ENCODE measurements at regions not wholly inside any gene's neighbourhood (a gene's known extent, or its start where the extent isn't known, plus 50 kb on each side); places are given as distances from the start of the nearest gene placed in this dataset.
"Not testable (repeated sequence)": the region's sequence is repeated elsewhere in the genome, so short reads cannot be mapped to it uniquely, and the experiment has no call there.

DNA sequence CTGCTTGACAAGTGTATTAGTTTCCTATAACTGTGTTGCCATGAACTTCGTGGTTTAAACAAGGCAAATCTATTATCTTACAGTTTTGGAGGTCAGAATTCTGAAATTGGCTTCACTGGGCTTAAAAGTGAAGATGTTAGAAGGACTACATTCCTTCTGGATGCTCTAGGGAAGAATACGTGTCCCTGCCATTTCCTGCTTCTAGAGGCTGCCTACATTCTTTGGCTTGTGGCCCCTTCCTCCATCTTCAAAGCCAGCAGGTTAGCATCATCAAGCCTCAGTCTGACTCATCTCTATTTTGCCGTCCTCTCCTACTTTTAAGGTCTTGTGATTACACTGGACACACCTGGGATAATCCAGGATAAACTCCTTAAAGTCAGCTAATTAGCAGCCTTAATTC is 327.7 kb downstream of the SATB1 start:
- Histone ChIP-seq H3K9me3 (ENCODE audit: low read length) (peaks cover 3% of the 10 kb centered on the region), H3K27me3 (ENCODE audit: insufficient read depth, low read length) (no peaks in the 10 kb centered on the region), H3K36me3 (ENCODE audit: insufficient read depth, low read length) (no peaks in the 10 kb centered on the region), H3K4me1 (ENCODE audit: insufficient read depth, low read length) (peaks cover under 1% of the 10 kb centered on the region), H2AFZ (ENCODE audit: low read depth, low read length) (no peak overlapping the region), H3K4me3 (ENCODE audit: low read length) (no peak overlapping the region)

DNA sequence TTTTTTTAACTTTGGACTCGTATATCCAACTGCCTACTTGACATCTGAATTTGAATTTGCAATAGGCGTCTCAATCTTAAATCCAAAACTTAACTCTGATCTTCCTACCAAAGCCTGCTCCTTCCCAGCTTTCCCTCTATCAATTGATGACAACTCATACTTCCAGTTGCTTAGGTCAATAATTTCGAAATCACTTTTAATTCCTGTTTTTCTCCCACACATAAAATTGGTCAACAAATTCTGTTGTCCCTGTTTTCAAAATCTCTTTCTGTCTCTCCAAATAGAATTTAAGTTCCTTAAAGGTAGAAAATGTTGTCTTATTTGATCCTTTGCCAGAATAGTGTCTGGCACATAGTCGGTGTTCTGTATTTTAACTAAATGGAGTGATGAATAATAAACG is 332.4 kb downstream of the SATB1 start:
- Histone ChIP-seq H2AFZ (ENCODE audit: low read depth, low read length) (no peak overlapping the region), H3K27me3 (ENCODE audit: insufficient read depth, low read length) (peaks cover 4% of the 10 kb centered on the region), H3K36me3 (ENCODE audit: insufficient read depth, low read length) (no peaks in the 10 kb centered on the region), H3K4me3 (ENCODE audit: low read length) (no peak overlapping the region), H3K4me1 (ENCODE audit: insufficient read depth, low read length) (no peaks in the 10 kb centered on the region), H3K9me3 (ENCODE audit: low read length) (peaks cover 3% of the 10 kb centered on the region)

DNA sequence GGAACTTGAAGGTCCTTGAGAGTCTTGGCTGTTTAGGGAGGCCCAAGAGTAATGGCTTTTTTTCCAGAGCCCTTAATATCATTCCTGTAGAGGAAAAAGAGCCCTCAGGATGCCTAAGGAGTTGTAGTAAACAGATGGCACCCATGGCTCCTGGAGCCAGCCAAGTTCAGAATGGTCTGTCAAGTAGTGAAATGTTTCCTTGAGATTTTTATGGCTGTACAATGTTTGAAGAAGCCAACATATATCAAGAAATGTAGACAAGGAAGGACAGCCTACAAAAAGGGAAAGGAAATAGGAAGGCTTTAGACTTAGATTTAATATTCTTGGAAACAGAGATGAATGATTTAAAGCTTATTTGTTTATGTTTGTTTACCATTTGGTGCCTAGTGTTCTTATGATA is 334.8 kb downstream of the SATB1 start:
- no peaks in the 10 kb centered on the region for H3K36me3 ChIP-seq (ENCODE audit: insufficient read depth, low read length)
- peaks cover 5% of the 10 kb centered on the region for H3K27me3 ChIP-seq (ENCODE audit: insufficient read depth, low read length)
- no peak overlapping the region for H2AFZ ChIP-seq (ENCODE audit: low read depth, low read length)
- H3K9me3 ChIP-seq (ENCODE audit: low read length) = no peaks in the 10 kb centered on the region
- no peaks in the 10 kb centered on the region for H3K4me1 ChIP-seq (ENCODE audit: insufficient read depth, low read length)
- no peak overlapping the region for H3K4me3 ChIP-seq (ENCODE audit: low read length)

DNA sequence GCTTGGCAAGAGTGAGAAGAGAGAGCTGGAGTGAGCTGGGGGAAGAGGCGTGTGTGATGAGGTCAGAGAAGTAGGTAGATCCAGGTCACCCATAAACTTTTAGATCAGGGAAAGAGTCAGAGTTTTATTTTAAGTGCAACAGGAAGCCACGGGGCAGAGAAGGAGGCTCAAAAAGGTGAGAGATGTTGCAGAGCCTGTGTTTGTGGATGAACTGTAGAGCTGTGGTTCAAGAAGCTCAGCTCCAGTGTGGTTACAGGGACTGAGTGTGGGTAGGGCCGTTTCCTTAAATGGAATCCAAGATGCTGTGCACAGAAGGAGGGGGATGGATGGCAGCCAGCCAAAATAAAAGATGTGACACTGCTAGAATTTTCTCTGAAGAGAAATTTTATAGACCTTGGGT is 337.2 kb downstream of the SATB1 start:
- H3K9me3 ChIP-seq (ENCODE audit: low read length) = no peaks in the 10 kb centered on the region
- H3K27me3 ChIP-seq (ENCODE audit: insufficient read depth, low read length) = peaks cover 5% of the 10 kb centered on the region
- no peaks in the 10 kb centered on the region for H3K36me3 ChIP-seq (ENCODE audit: insufficient read depth, low read length)
- H2AFZ ChIP-seq (ENCODE audit: low read depth, low read length) = no peak overlapping the region
- no peak overlapping the region for H3K4me3 ChIP-seq (ENCODE audit: low read length)
- no peaks in the 10 kb centered on the region for H3K4me1 ChIP-seq (ENCODE audit: insufficient read depth, low read length)

DNA sequence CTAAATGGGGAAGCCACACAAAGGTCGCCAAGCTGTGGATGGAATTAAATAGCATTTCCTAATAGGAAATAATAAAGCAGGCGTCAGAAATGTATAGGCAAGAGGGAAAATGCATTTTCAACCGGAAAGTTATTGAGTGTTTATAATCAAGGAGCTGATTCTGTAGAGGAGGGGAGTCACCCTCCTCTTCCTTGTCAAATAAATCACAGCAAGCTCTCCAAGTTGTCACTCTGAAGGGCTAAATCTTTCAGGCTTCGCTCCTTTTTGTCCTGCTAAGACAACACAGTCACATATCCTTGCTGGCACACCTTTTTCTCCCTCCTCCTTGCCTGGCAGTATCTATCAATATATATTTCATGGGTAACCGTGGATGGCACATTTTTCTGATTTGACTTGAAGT is 338.4 kb downstream of the SATB1 start:
- no peaks in the 10 kb centered on the region for H3K4me1 ChIP-seq (ENCODE audit: insufficient read depth, low read length)
- peaks cover 5% of the 10 kb centered on the region for H3K27me3 ChIP-seq (ENCODE audit: insufficient read depth, low read length)
- peaks cover 1% of the 10 kb centered on the region for H3K9me3 ChIP-seq (ENCODE audit: low read length)
- H3K36me3 ChIP-seq (ENCODE audit: insufficient read depth, low read length) = no peaks in the 10 kb centered on the region
- no peak overlapping the region for H3K4me3 ChIP-seq (ENCODE audit: low read length)
- H2AFZ ChIP-seq (ENCODE audit: low read depth, low read length) = no peak overlapping the region

DNA sequence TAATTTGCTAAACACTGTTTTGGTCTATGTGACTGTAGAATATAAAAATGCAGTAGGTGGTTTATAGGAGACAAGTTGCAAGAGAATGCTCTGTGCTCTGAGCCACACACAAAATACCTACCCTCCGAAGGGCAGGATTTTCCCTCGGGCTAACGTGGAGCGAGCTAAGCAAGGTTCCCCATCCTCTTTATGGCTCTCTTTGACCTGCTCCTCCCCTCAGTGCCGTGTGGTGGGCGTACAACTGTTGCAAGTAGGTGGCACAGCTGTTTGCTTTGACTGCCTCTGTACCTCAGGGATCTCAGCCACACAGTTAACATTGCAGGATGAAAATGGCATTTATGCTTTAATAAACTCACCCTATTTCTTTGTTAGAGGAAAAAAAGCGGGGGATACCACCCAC is 339.1 kb downstream of the SATB1 start:
- Histone ChIP-seq H3K4me1 (ENCODE audit: insufficient read depth, low read length) (no peaks in the 10 kb centered on the region), H2AFZ (ENCODE audit: low read depth, low read length) (no peak overlapping the region), H3K36me3 (ENCODE audit: insufficient read depth, low read length) (no peaks in the 10 kb centered on the region), H3K9me3 (ENCODE audit: low read length) (peaks cover 2% of the 10 kb centered on the region), H3K4me3 (ENCODE audit: low read length) (no peak overlapping the region), H3K27me3 (ENCODE audit: insufficient read depth, low read length) (peaks cover 5% of the 10 kb centered on the region)

DNA sequence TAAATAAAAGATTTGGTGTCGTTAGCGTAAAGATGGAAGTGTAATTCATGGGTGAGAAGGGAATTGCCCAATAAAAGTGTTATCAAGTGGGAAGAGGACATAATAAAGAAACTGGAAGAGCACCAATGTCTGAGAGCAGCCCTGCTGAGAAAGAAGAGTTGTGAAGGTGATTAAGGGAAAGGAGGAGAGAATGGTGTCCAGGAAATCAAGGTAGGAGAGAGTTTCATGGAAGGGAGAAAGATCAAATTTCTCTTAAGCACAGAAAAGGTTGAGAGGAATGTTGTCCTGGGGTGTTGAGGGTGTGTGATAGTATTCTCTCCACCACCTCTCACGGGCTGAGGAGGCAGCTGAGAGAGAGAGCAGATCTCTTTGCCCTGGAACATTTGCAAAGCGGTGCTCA is 339.7 kb downstream of the SATB1 start:
- Histone ChIP-seq H3K27me3 (ENCODE audit: insufficient read depth, low read length) (peaks cover 5% of the 10 kb centered on the region), H3K36me3 (ENCODE audit: insufficient read depth, low read length) (no peaks in the 10 kb centered on the region), H3K4me3 (ENCODE audit: low read length) (no peak overlapping the region), H3K4me1 (ENCODE audit: insufficient read depth, low read length) (no peaks in the 10 kb centered on the region), H3K9me3 (ENCODE audit: low read length) (peaks cover 2% of the 10 kb centered on the region), H2AFZ (ENCODE audit: low read depth, low read length) (no peak overlapping the region)

DNA sequence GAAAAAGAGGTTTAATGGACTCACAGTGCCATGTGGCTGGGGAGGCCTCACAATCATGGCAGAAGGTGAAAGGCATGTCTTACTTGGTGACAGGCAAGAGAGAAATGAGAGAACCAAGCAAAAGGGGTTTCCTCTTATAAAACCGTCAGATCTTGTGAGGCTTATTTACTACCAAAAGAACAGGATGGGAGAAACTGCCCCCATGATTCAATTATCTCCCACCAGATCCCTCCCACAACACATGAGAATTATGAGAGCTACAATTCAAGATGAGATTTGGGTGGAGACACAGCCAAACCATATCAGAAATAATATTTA is 340.8 kb upstream of the TBC1D5 start:
- H3K9me3 ChIP-seq (ENCODE audit: low read length); H3K27me3 ChIP-seq (ENCODE audit: insufficient read depth, low read length); H3K4me3 ChIP-seq (ENCODE audit: low read length); H3K36me3 ChIP-seq (ENCODE audit: insufficient read depth, low read length); H3K4me1 ChIP-seq (ENCODE audit: insufficient read depth, low read length); H2AFZ ChIP-seq (ENCODE audit: low read depth, low read length): not testable (repeated sequence)

DNA sequence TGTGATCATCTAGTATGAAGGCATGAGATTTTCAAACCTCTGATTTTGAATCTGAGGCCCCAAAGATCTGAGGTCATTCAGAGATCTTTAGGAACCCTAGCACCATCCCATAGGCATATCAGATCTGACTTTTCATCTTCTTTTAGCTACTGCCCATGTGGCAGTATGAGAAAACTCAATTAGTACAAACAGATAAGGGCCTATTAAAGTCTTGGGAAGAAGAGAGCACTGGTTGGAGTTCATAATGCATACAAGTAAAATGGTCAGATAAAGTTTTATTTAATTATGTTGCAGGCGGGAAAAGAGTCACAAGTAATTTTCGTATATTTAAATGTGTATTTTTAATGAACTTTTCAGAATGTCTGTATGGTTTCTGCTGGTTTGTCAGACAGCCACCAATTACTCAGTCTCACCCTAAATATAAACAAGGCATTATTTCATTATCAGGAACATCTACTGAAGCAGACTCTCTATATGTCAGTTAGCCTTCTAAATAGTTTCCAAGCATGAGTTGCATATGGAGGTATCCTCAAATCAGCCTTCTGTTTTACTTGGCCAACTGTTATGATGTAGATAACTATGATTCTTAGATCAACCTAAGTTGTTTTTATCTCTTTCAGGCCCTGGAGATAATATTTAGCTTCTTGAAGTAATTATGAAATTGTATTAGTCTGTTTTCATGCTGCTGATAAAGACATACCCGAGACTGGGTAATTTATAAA is 340.3 kb upstream of the TBC1D5 start:
- H3K36me3 ChIP-seq (ENCODE audit: insufficient read depth, low read length) = no peaks in the 10 kb centered on the region
- no peak overlapping the region for H2AFZ ChIP-seq (ENCODE audit: low read depth, low read length)
- peaks cover under 1% of the 10 kb centered on the region for H3K27me3 ChIP-seq (ENCODE audit: insufficient read depth, low read length)
- H3K4me3 ChIP-seq (ENCODE audit: low read length) = no peak overlapping the region
- peaks cover 2% of the 10 kb centered on the region for H3K9me3 ChIP-seq (ENCODE audit: low read length)
- no peaks in the 10 kb centered on the region for H3K4me1 ChIP-seq (ENCODE audit: insufficient read depth, low read length)

DNA sequence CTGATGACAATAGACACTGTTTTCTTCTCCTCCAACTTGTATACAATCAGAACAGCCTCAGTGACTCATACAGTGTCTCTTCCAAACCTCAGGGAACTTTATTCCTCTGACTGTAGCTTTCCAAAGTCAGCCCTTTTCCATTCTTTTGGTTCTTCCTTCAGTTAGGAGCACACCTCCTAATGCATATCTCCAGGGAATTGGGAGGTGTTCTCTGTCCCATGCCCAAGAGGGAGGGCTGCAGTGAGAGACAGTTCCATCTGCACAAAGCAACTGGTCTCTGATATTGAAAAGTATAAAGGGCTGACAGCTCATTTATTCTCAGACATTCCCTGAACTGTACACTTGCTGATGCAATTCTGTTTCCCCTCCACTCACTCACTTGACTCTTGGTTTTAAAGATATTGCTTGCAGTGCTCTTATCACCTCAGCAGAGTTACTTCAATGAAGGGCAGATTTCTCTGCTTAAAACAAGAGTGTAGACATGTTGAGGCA is 337.8 kb upstream of the TBC1D5 start:
- H2AFZ ChIP-seq (ENCODE audit: low read depth, low read length) = no peak overlapping the region
- H3K27me3 ChIP-seq (ENCODE audit: insufficient read depth, low read length) = no peaks in the 10 kb centered on the region

DNA sequence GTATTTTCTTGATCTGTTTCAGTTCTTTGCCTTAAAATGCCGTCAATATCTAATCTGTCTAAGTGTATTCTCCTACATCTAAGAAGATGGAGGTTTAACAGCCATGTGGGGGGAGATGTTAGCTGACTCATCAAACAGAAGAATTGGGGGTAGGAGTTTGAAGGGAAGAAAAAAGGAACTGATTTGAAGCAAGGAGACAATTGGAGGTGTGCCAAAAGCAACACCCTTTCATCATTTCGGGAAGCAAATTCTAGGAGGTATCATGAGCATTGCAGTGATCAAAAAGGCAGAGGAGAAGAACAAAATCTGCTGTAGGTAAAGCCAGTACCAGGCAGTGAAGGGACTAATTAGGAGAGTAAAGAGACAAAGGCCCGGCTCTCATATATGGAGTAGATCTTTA is 337.3 kb upstream of the TBC1D5 start:
- H3K4me1 ChIP-seq (ENCODE audit: insufficient read depth, low read length) = no peaks in the 10 kb centered on the region
- no peak overlapping the region for H3K4me3 ChIP-seq (ENCODE audit: low read length)
- no peaks in the 10 kb centered on the region for H3K36me3 ChIP-seq (ENCODE audit: insufficient read depth, low read length)
- no peaks in the 10 kb centered on the region for H3K27me3 ChIP-seq (ENCODE audit: insufficient read depth, low read length)
- peaks cover 2% of the 10 kb centered on the region for H3K9me3 ChIP-seq (ENCODE audit: low read length)
- no peak overlapping the region for H2AFZ ChIP-seq (ENCODE audit: low read depth, low read length)

More for the DNA sequence above, 337.8 kb upstream of the TBC1D5 start:
- Histone ChIP-seq H3K9me3 (ENCODE audit: low read length) (peaks cover 2% of the 10 kb centered on the region), H3K36me3 (ENCODE audit: insufficient read depth, low read length) (no peaks in the 10 kb centered on the region), H3K4me1 (ENCODE audit: insufficient read depth, low read length) (no peaks in the 10 kb centered on the region), H3K4me3 (ENCODE audit: low read length) (no peak overlapping the region)

DNA sequence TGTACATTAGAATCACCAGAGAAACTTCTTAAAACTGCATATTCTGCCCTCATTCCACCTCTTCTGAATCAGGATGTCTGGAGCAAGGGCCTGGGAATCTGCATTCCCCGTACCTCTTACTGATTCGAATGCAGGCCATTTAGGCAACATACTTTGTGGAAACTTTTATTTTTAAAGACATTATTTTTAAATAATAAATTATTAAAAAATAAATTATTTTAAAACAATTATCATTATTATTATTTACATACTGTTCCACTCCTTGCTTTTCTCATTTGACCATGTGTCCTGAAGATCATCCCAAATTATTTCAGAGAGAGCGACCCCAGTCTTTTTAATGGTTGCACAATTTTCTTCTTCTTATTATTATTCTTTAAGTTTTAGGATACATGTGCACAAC is 336.6 kb upstream of the TBC1D5 start:
- Histone ChIP-seq H3K36me3 (ENCODE audit: insufficient read depth, low read length) (no peaks in the 10 kb centered on the region), H2AFZ (ENCODE audit: low read depth, low read length) (no peak overlapping the region), H3K4me3 (ENCODE audit: low read length) (no peak overlapping the region), H3K4me1 (ENCODE audit: insufficient read depth, low read length) (no peaks in the 10 kb centered on the region), H3K9me3 (ENCODE audit: low read length) (peaks cover 2% of the 10 kb centered on the region), H3K27me3 (ENCODE audit: insufficient read depth, low read length) (no peaks in the 10 kb centered on the region)

DNA sequence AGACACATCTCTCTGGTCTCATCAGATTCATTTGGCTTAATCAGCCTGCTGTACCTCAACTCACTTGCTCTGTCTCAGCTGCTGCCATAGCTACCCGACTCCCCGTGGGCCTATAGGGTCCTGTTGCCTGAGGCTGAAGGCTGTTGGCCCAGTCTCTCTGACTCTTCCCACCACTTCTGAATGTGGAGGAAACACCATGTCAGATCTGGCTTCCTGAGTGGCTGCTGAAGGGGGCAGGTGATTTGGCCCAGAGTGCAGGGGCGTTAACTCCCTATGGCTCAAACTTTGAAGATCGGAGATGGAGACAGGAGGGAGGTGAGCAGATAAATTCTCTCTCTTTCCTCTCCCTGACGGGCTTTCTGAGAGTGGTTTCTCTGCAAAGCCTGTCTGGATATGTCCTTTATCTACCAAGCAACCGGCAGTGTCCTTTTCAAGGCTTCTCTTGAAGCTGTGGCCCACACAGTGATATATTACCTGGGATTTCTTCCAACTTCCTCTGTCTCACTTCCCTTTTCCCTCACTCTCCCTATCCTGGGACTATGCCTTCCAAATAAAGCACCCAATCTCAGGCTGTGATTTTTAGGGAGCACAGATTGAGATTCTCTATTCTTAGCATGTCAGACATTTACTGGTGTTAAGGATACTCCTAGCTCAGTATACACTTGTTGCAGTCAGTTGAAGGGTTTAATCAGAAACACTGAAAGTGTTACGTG is 334.9 kb upstream of the TBC1D5 start:
- Histone ChIP-seq H2AFZ (ENCODE audit: low read depth, low read length) (no peak overlapping the region), H3K4me3 (ENCODE audit: low read length) (no peak overlapping the region), H3K36me3 (ENCODE audit: insufficient read depth, low read length) (no peaks in the 10 kb centered on the region), H3K27me3 (ENCODE audit: insufficient read depth, low read length) (no peaks in the 10 kb centered on the region), H3K9me3 (ENCODE audit: low read length) (peaks cover 2% of the 10 kb centered on the region), H3K4me1 (ENCODE audit: insufficient read depth, low read length) (no peaks in the 10 kb centered on the region)

DNA sequence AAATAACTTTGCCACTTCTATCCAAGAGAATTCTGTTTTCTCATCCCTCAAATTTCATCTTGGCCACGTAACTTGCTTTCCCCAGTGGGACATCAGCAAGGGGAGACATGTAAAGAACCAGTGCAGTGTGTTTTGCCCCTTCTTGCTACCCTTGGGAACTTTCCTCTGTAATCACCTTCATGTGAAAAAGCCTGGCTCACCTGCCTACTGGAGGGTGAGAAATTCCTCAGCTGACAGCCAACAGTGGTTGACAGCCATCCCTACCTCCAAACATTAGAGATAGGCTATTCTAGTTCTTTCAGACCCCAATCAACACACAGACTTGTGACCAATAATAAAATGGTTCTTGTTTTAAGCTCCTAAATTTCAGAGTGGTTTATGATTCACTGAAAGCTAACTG is 333.9 kb upstream of the TBC1D5 start:
- Histone ChIP-seq H3K27me3 (ENCODE audit: insufficient read depth, low read length) (no peaks in the 10 kb centered on the region), H3K4me1 (ENCODE audit: insufficient read depth, low read length) (no peaks in the 10 kb centered on the region), H3K36me3 (ENCODE audit: insufficient read depth, low read length) (no peaks in the 10 kb centered on the region), H3K4me3 (ENCODE audit: low read length) (no peak overlapping the region), H2AFZ (ENCODE audit: low read depth, low read length) (no peak overlapping the region), H3K9me3 (ENCODE audit: low read length) (no peaks in the 10 kb centered on the region)
